Mesendoderm (in vitro differentiated cells): ENCODE measurements at regions not wholly inside any gene's neighbourhood (a gene's known extent, or its start where the extent isn't known, plus 50 kb on each side); places are given as distances from the start of the nearest gene placed in this dataset.
A peak's percentile ranks its signal among the peaks of the same experiment; 100 is the strongest.
"Not testable (repeated sequence)": the region's sequence is repeated elsewhere in the genome, so short reads cannot be mapped to it uniquely, and the experiment has no call there.

Experiments used
- DNase-seq: peaks from one replicate; pipeline ENCODE4 v3.0.0; 2013
- H2AK5ac ChIP-seq: 2 replicates; pipeline ENCODE4 v1.6.1; 2013; ENCODE audit warnings: low read length, inconsistent platforms
- H2BK120ac ChIP-seq: 2 replicates; pipeline ENCODE4 v1.6.1; 2013; ENCODE audit warnings: low read depth, mild to moderate bottlenecking, low read length, moderate library complexity, mixed read lengths
- H2BK15ac ChIP-seq: replicated peaks from 2 replicates; pipeline ENCODE4 v1.6.1; 2013; ENCODE audit warnings: low read depth, mild to moderate bottlenecking, moderate library complexity
- H2BK5ac ChIP-seq: 2 replicates; pipeline ENCODE4 v1.6.1; 2013; ENCODE audit warnings: low read length, inconsistent platforms
- H3K18ac ChIP-seq: 2 replicates; pipeline ENCODE4 v1.6.1; 2013; ENCODE audit warnings: mild to moderate bottlenecking, low read length, mixed read lengths
- H3K23ac ChIP-seq: one replicate; pipeline ENCODE4 v1.6.1; 2013; ENCODE audit warnings: low read length
- H3K27ac ChIP-seq: 2 replicates; pipeline ENCODE4 v1.5.1; 2013; ENCODE audit warnings: low read depth, mild to moderate bottlenecking, inconsistent platforms, low read length, moderate library complexity
- H3K27me3 ChIP-seq: 2 replicates; pipeline ENCODE4 v1.6.1; 2013; ENCODE audit warnings: low read length, control low read depth, mild to moderate bottlenecking, inconsistent platforms; ENCODE audit not compliant: insufficient read depth, poor library complexity
- H3K36me3 ChIP-seq: 2 replicates; pipeline ENCODE4 v1.6.1; 2013; ENCODE audit warnings: low read length, inconsistent platforms; ENCODE audit not compliant: control insufficient read depth, insufficient read depth
- H3K4ac ChIP-seq: one replicate; pipeline ENCODE4 v1.6.1; 2013; ENCODE audit warnings: low read depth, mild to moderate bottlenecking, low read length, moderate library complexity
- H3K4me1 ChIP-seq: 2 replicates; pipeline ENCODE4 v1.6.1; 2013; ENCODE audit warnings: low read depth, low read length, inconsistent platforms; ENCODE audit not compliant: control insufficient read depth
- H3K4me2 ChIP-seq: 2 replicates; pipeline ENCODE4 v1.6.1; 2013; ENCODE audit warnings: low read length
- H3K4me3 ChIP-seq: 2 replicates; pipeline ENCODE4 v1.5.1; 2013; ENCODE audit warnings: mild to moderate bottlenecking, low read length
- H3K56ac ChIP-seq: one replicate; pipeline ENCODE4 v1.6.1; 2013; ENCODE audit warnings: low read length
- H3K79me1 ChIP-seq: 2 replicates; pipeline ENCODE4 v1.6.1; 2013; ENCODE audit warnings: low read length, inconsistent platforms
- H3K79me2 ChIP-seq: 2 replicates; pipeline ENCODE4 v1.6.1; 2013; ENCODE audit warnings: mild to moderate bottlenecking, low read length; ENCODE audit not compliant: control insufficient read depth, insufficient read depth
- H3K9ac ChIP-seq: 2 replicates; pipeline ENCODE4 v1.6.1; 2013; ENCODE audit warnings: low read length, inconsistent platforms
- H4K5ac ChIP-seq: one replicate; pipeline ENCODE4 v1.6.1; 2013; ENCODE audit warnings: low read length
- H4K8ac ChIP-seq: one replicate; pipeline ENCODE4 v1.6.1; 2013; ENCODE audit warnings: low read depth, mild to moderate bottlenecking, control low read depth, low read length, moderate library complexity
- WGBS: extraction: QIAGEN DNeasy Blood & Tissue Kit; methylation state at CpG from one replicate; pipeline ENCODE4 v1.1.7; 2013; ENCODE audit warnings: low lambda C conversion rate, missing lambda C conversion rate; ENCODE audit not compliant: insufficient coverage; ENCODE audit errors: extremely low coverage; 5-methylcytosine and 5-hydroxymethylcytosine counted together

DNA sequence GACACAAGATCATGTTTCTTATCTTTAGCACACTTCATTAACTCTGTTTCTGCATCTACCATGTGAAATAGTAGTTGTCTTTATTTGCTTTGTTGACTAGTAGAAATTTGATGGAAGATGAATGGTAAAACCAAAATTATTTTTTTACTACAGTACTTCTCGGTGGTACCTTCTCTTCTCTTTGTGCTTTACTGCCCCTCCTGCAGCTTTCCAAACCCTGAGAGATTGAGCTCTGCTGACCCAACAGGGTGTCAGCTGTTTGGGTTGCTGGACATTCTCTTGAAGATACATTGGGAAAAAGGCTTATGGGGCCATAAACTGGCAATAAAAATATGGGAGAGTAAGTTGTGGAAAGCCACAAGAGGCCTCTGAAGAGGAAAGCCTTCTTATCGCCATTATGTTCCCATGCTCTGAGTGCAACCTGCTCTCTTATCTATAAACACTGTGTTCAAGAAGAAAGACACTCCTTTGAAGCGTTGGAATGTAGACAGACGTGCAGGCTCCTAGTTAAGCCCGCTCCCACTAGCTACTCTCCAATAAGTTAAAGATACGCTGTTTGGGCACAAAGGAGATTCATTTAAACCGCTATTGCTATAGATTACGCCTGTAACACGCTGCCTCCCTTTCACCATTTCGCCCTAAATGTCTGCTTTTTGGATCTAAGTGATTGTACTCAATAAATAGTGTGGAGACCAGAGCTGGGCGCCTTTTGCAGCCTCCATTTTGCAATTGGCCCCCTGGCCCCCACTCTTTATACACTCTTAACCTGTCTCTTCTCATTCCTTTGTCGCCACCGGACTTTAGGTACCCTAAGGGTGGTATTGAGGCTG, 60.1 kb upstream of the PRSS16 start:
- no peak overlapping the region for H2BK120ac ChIP-seq
- H3K4me2 ChIP-seq: peak overlapping the region; percentile 41
- DNase-seq: no peak
- peak overlapping the region; percentile 55 for H3K4me3 ChIP-seq
- no peak overlapping the region for H4K8ac ChIP-seq
- H3K9ac ChIP-seq: peak overlapping the region; percentile 73
- peak overlapping the region; percentile 45 for H3K18ac ChIP-seq
- no CpG with 5 or more reads among the region's 13 CpGs for WGBS
- H3K36me3 ChIP-seq: no peaks in the 10 kb centered on the region
- no peaks in the 10 kb centered on the region for H3K4me1 ChIP-seq
- H2AK5ac ChIP-seq: no peak overlapping the region
- peak overlapping the region; percentile 36 for H3K27ac ChIP-seq
- H3K79me2 ChIP-seq: no peaks in the 10 kb centered on the region
- H3K79me1 ChIP-seq: no peaks in the 10 kb centered on the region
- peak overlapping the region; percentile 29 for H3K23ac ChIP-seq
- no peak overlapping the region for H4K5ac ChIP-seq
- no peaks in the 10 kb centered on the region for H3K27me3 ChIP-seq
- H3K56ac ChIP-seq: peak overlapping the region; percentile 85
- H2BK15ac ChIP-seq: no peak overlapping the region
- H2BK5ac ChIP-seq: no peak overlapping the region
- H3K4ac ChIP-seq: no peak overlapping the region

DNA sequence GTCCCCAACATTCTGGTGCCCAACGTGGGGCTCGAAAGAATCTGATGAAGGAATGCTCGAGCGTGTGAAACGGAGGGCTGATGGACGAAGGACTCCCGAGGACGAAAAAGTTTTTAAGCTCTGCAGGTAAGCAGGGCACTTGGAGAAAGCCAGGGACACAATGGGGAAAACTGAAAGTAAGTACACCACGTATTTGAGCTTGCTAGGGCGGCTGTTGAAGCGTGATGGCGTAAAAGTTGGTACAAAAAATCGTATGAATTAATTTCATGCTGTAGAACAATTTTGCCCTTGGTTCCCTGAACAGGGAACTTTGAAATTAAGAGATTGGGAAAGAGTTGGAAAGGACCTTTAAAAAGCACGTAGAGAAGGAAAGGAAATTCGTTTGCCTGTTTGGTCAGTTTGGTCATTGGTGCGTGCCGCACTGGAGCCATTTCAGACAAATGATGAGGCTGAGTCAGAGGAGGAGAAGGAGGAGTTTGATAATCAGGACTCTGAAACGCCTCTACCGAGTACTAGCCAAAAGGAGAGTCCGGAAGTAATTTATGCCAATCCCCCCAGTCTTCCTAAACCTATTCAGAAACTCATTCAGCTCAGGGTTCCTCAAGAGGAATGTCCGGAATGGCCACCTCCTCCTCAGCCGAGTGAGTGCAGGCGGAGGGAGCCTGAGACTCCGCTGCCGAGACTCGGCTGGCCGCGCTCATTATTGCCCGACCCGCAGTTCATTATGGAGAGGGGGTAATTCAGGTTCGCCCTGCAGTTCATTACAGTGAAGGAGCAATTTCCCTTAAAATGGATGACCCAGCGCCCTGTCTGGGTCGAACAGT, 59.2 kb upstream of the PRSS16 start:
- Histone ChIP-seq H3K18ac (peak overlapping the region; percentile 45), H4K8ac (no peak overlapping the region), H3K27ac (peak overlapping the region; percentile 69), H2BK120ac (no peak overlapping the region), H3K27me3 (no peaks in the 10 kb centered on the region), H3K4me1 (no peaks in the 10 kb centered on the region), H2BK5ac (no peak overlapping the region), H3K4ac (no peak overlapping the region), H3K9ac (peak overlapping the region; percentile 73), H4K5ac (no peak overlapping the region), H3K36me3 (no peaks in the 10 kb centered on the region), H2AK5ac (no peak overlapping the region), H2BK15ac (no peak overlapping the region), H3K4me2 (peak overlapping the region; percentile 41), H3K4me3 (peak overlapping the region; percentile 55), H3K79me2 (no peaks in the 10 kb centered on the region), H3K56ac (peak overlapping the region; percentile 85), H3K23ac (peak overlapping the region; percentile 29), H3K79me1 (no peaks in the 10 kb centered on the region)
- no CpG with 5 or more reads among the region's 33 CpGs for WGBS
- peak; percentile 95 for DNase-seq

DNA sequence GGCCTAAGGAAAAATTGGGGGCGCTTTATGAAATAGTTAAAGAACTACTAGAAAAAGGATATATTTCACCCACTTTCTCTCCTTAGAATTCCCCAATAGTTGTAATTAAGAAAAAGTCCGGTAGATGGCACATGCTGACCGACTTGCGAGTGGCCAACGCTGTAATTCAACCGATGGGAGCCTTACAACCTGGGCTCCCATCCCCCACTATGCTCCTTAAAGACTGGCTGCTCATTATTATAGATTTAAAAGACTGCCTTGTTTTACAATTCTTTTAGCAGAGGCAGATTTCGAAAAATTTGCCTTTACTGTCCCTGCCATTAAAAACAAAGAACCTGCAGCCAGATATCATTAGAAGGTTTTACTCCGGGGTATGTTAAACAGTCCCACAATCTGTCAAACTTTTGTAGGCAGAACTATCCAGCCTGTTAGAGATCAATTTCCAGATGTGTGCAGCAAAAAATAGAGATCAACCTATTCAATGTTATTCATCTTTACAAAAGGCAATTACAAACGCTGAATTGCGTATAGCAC, 58.5 kb upstream of the PRSS16 start:
- Histone ChIP-seq H3K56ac (peak overlapping the region; percentile 85), H2BK15ac (no peak overlapping the region), H2BK120ac (no peak overlapping the region), H3K4me3 (peak overlapping the region; percentile 55), H4K5ac (no peak overlapping the region), H3K4ac (no peak overlapping the region), H2AK5ac (no peak overlapping the region), H3K18ac (no peak overlapping the region), H3K79me1 (no peaks in the 10 kb centered on the region), H3K36me3 (no peaks in the 10 kb centered on the region), H2BK5ac (no peak overlapping the region), H3K23ac (no peak overlapping the region), H3K79me2 (no peaks in the 10 kb centered on the region), H3K4me1 (no peaks in the 10 kb centered on the region), H4K8ac (no peak overlapping the region), H3K4me2 (peak overlapping the region; percentile 26), H3K27ac (peak overlapping the region; percentile 69), H3K9ac (peak overlapping the region; percentile 73), H3K27me3 (no peaks in the 10 kb centered on the region)
- DNase-seq: peak; percentile 88
- WGBS: no CpG with 5 or more reads among the region's 10 CpGs

DNA sequence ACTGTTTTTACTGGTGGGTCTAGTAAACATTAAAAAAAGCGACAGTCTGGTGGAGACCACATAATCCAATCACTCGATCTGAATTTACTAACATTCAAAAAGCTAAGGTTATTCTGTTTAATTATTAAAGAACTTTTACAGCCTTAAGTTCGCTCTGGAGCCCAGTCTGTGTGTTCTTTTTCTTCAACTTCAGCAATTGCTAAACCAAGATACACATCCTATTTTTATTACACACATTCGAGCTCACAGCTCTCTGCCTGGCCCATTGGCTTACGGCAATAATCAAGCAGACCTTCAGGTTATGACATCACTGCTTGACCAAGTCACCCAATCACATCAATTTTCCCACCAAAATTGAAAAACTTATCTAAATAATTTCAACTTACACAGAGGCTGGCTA, 57.4 kb upstream of the PRSS16 start:
- Histone ChIP-seq H3K4me2 (no peak overlapping the region), H2BK120ac (no peak overlapping the region), H2AK5ac (no peak overlapping the region), H4K8ac (no peak overlapping the region), H3K79me2 (no peaks in the 10 kb centered on the region), H3K4me1 (no peaks in the 10 kb centered on the region), H3K4ac (no peak overlapping the region), H3K4me3 (no peak overlapping the region), H2BK15ac (no peak overlapping the region), H3K27me3 (no peaks in the 10 kb centered on the region), H3K9ac (no peak overlapping the region), H3K79me1 (no peaks in the 10 kb centered on the region), H3K23ac (no peak overlapping the region), H2BK5ac (no peak overlapping the region), H3K18ac (no peak overlapping the region), H3K36me3 (no peaks in the 10 kb centered on the region), H4K5ac (no peak overlapping the region), H3K56ac (no peak overlapping the region), H3K27ac (no peak overlapping the region)
- no CpG with 5 or more reads among the region's 5 CpGs for WGBS
- no peak for DNase-seq

GRCh38 chr6:27194453-27194852, 53.0 kb upstream of the PRSS16 start:
- not testable (repeated sequence) for H3K4me2 ChIP-seq, H3K79me1 ChIP-seq, DNase-seq

More at GRCh38 chr6:27194453-27194852, 53.0 kb upstream of the PRSS16 start:
- not testable (repeated sequence) for H3K9ac ChIP-seq, H3K56ac ChIP-seq, H3K4me1 ChIP-seq, H3K4me3 ChIP-seq, H2BK120ac ChIP-seq, H3K36me3 ChIP-seq, H3K23ac ChIP-seq, H3K4ac ChIP-seq, H3K27me3 ChIP-seq, H4K8ac ChIP-seq, H3K18ac ChIP-seq, H3K79me2 ChIP-seq, H2AK5ac ChIP-seq, H2BK5ac ChIP-seq, H4K5ac ChIP-seq, H3K27ac ChIP-seq, H2BK15ac ChIP-seq
- no CpG with 5 or more reads among the region's 4 CpGs for WGBS
